NCI-H82 (cell line): ENCODE measurements at regions not wholly inside any gene's neighbourhood (a gene's known extent, or its start where the extent isn't known, plus 50 kb on each side); places are given as distances from the start of the nearest gene placed in this dataset.
A peak's percentile ranks its signal among the peaks of the same experiment; 100 is the strongest.
"Not testable (repeated sequence)": the region's sequence is repeated elsewhere in the genome, so short reads cannot be mapped to it uniquely, and the experiment has no call there.

Source experiments
- DNase-seq: peaks from one replicate; lab custom pipeline; 2025; lab: John Stamatoyannopoulos, UW

- no peak for DNase-seq
These were observed 965.4 kb upstream of the TMPRSS15 start for GRCh38 chr21:19368944-19369343.

DNA sequence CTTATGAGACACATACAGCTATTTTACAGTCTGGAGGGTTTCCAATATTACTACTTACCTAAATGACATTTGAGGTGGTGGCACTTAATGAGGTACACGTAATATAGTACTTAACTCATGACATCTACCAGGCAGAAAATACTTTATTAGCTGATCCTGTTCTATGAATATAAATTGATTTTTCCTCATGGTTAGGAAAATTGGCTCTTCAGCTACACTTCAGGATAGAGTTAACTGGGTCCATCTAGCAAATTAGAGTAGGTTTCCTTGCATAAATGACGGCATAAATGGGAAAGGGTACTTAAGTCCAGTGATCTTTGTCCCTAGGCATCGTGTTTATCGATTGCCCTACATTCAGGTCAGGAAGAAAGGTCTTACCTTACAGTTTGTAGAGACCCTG lies 988.8 kb upstream of the TMPRSS15 start:
- no peak for DNase-seq

GRCh38 chr21:19400223-19400770 lies 996.7 kb upstream of the TMPRSS15 start:
- no peak for DNase-seq

DNA sequence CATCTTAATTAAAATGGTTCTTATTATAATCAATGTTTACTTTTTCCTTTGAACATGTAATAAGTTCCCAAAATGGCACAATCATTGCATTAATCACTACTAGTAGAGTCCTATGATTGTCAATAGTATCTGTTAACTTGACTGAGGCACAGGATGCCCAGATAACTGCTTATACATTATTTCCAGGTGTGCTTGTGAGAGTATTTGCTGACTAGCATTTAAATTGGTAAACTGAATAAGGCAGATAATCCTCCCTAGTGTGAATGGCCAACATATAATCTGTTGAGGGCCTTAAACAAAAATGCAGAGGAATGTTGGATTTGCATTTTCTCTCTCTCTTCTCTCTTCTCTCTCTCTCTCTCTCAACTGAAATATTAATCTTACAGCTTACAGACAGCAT lies 999.3 kb upstream of the TMPRSS15 start:
- DNase-seq = no peak

- no peak for DNase-seq
These were observed 1001.7 kb upstream of the TMPRSS15 start for GRCh38 chr21:19405326-19405725.

- peak; percentile 28 for DNase-seq
These were observed 1017.0 kb upstream of the TMPRSS15 start for GRCh38 chr21:19420565-19420964.

DNA sequence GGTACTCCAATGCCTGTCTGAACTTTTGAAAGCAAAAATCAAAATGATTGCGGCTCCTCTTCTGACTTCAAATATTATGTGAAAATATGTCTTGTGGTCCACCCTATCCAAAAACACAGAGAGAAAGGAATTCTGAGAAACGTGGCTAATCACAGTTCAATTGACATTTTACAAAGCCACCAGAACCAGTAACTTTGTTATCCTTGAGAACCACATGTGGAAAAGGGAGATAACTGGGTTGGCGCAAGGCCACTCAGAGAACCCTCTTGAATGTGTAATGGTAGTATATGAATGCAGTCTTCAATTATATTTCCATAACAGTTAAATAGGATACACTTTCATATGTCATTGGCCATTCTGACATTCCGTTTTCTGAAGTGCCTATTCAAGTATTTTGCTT lies 1030.0 kb upstream of the TMPRSS15 start:
- DNase-seq = no peak

DNA sequence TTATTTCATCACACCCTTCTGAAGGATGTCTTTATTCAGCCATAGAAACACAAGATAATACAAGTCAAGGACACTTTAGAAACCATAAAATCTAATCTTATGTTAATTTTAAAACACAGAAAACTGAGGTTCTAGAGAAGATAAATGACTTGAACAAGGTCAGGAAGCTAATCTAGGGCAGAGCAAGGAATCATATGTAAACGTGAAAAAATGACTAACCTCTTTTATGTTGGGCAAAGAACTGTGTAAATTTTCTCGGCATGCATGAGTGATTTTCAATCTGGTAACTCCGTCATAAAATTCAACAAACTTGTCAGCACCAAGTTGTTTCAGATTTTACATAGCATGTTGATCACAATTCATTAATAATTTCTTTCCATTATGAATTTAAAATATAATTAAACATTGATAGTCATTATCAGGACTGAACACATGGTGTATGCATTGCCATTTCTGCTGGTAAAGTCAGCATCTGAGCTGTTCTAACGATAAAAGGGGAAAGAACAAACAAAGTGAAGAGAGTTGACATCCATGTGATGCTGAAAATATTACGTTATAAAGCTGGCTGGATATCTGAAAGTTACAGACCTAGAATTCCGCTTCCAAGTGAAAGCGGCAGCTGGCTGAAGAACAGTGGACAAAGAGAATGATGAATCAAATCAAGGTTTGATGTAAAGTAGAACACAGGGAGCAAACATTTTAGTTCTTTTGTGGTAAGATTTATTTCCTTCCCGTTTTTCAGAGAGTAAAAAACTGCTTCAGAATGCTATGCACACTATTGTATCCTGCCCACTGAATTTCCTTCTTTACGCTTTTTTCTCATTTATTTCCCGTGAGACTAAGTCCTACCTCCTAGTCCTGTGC lies 1037.4 kb upstream of the TMPRSS15 start:
- no peak for DNase-seq

DNA sequence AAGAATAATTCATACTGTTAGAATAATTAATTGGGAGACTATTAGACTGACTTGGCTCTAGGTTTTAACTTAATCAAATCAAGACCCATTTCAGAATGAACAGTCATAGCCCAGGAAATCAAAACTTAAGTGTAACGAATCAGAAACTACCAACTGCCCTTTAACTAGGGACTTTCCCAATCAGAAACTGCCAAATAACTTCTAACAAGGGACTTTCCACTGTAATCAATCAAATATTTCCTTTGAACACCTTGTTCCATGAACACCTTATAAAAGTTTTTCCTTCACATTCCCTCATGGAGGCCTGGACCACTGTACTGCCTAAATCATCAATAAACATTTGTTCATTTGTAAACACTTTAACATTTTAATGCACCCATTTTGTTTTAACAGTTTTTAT lies 1054.7 kb upstream of the TMPRSS15 start:
- DNase-seq = no peak

GRCh38 chr21:19461481-19462205 lies 1058.1 kb upstream of the TMPRSS15 start:
- DNase-seq = no peak

- DNase-seq = no peak
These were observed 1060.4 kb upstream of the TMPRSS15 start for GRCh38 chr21:19463966-19464365.

DNA sequence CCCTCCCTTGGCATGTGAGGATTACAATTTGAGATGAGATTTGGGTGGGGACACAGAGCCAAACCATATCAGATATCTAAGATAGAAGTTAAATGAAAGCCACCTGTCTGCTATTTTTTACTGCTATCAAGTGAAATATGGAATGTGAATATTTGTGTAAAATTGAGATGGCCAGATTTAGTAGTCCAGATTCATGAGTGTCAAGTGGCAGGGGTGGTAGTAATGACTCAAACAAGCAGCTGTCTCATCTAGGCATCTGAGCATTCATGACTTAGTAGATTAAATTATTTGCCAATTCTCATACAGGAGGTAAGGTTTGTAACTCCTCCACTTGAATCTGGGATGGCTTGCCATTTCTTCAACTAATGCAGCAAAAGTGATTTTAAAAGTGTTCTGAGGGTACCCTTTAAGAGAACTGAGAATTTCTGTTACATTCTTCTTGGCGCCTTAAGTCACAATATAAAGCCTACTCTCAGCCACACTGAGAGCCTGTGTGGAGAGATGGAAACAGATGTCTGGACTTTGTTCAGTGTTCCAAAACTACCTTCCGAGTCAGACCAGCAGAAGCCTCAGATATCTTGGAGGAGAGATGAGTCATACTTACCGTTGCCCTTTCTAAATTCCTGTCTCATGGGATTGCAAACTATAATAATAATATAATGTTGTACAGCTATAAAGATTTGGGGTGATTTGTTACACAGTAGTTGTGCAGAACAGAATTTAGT lies 1065.6 kb upstream of the TMPRSS15 start:
- DNase-seq = no peak

- no peak for DNase-seq
These were observed 1071.9 kb upstream of the TMPRSS15 start for GRCh38 chr21:19475525-19475924.

DNA sequence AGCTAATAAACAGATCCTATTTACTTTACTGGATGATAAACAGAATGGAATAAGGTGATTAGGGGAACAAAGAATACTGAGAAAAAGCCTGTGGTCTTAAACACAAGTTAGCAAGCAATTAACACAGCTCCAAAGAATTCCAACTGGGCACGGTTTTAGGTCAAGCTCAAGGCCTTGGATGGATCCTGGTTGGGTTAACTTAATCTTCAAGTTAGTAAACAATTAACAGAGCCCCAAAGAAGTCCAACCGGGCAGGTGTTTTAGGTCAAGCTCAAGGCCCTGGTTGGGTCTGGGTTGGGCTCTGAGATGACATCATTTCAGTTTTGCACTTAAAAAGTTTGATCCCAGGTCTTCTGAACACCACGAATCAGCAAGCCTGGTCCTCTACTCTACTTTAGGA lies 1086.3 kb upstream of the TMPRSS15 start:
- peak; percentile 17 for DNase-seq

DNA sequence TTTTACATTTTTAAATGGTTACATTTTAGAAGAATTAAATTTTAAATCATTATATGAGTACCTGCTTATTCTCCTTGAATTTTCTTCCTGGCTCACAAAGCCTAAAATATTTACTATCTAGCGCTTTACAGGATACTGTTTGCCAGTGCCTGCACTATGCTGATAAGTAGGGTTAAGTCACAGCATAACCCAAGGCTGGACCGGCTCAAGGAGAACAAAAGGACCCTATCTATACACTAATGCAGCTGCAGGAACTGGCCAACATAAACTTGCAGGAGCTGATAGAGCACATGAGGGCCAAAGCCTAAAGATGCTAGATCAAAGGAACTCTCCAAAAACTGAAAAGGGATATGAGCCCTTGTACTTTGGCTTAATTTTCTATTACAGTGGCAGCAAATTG lies 1086.9 kb upstream of the TMPRSS15 start:
- no peak for DNase-seq

GRCh38 chr21:19493437-19494241 lies 1090.1 kb upstream of the TMPRSS15 start:
- DNase-seq = not testable (repeated sequence)

GRCh38 chr21:19501115-19501514 lies 1097.5 kb upstream of the TMPRSS15 start:
- DNase-seq = no peak

DNA sequence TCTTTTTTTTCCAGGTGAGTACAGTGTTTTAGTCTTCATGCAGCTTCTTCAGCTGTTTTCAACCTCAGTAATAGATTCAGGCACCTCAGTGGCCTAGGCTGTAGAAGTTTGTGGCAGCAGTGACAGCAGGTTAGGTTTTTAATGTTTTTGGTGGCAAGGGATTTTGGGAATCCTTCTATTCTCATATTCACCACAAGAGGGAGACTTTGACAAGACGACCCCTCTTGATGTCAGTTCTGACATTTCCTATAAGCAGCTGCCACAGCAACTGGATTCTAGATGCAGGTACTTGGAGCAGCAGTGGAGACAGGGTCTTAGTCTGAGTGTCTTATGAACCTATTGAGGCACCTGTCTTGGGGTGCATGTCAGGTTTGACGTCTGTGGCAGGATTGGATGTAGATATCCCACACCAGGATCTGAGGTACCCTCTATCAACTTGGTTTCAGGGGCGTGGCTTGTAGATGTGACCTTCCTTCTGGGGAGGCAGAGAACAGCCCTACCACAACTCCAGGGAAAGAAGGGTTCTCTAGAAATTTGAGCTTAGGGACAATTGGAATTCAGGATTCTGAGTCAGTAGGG lies 1104.2 kb upstream of the TMPRSS15 start:
- peak; percentile 55 for DNase-seq

DNA sequence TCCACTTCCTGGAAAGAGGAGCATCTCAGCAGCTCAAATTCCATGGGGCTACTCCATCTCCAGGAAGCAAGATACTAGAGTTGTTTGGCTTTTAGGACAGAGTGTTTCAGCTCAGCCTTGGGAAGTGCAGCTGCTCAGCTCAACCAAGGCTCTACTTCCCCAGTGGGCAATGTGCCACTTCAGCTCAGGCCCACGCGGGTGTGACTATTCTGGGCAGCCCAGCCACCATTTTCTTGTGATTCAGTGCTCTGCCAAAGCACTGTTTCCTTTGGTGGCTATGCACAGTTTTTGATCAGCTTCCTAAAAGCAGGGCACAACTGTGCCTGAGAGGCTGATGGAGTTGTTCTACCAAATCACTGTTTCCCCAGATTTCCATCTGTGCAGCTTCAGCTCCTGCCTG lies 1104.9 kb upstream of the TMPRSS15 start:
- DNase-seq = no peak

DNA sequence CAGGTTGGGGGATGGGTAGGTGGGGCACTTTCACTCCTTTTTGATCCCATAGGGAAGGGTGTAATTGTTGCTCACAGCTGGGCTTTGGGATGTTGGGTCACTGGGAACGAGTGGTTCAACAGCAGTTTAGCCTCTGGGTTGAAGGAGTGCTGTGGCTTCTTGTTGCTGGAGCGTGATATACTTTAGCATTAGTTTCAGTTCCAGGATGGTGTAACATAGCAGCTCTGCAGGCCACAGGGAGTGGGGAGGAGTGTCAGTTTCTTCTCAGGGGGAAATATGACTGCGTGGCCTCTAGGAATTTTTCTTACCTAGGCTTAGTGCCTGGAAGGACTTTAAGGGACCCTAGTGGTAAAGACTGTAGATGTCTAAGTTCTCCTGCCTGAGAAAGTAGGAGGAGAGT lies 1105.3 kb upstream of the TMPRSS15 start:
- no peak for DNase-seq

DNA sequence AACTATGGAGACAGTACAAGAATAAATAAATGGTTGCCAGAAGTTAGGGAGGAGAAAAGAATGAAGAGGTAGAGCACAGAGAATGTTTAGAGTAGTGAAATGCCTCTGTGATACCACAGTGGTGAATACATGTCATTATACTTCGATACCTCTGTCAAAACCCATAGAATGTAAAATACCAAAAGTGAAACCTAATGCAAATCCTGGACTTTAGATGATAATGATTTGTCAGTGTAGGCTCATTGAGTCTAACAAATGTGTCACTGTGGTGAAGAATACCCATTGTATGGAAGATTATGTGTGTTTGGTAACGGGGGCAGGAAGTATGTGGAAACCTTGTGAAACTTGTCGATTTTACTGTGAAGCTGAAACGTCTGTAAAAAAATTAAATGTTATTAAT lies 1106.5 kb upstream of the TMPRSS15 start:
- DNase-seq = no peak
